ENCODE measurements at regions not wholly inside any gene's neighbourhood (a gene's known extent, or its start where the extent isn't known, plus 50 kb on each side); places are given as distances from the start of the nearest gene placed in this dataset.
A peak's percentile ranks its signal among the peaks of the same experiment; 100 is the strongest.

DNA sequence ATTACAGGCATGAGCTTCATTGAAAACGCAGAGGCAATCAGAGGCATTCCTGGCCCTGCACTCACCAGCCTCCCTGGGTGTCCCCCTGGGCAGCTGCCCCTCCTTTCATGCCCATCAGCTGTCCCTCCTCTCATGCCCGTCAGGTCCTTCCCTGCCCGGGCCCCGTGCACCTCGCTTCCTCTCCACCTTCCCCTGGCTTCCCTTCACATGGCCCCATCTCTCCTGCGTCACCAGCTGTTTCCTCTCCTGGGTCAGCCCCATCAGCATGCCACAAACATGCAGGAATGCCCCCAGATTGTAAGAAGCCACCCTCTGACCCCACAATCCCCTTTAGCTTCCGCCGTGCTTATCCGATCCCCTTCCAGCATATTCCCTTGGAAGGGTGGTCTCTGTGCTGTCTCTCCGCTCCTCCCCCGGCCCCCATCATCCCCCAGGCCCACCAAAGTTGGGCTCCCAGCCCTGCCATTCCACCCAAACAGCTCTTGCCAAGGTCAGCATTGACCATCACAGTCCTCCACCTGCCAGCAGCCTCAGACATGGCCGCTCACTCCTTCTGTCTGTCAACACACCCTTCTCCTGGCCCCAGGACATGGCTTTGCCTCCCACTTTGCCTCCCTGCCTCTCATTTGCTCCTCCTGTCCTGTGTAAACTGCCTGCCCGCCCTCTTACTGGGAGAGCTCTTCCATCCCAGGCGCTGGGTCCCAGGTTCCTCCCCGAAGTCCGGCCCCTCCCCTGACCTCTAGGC lies 98.6 kb upstream of the IER5L start:
- POLR2A ChIA-PET, result interaction anchor here (0.7 to 1.5 kb wide), 3 partner anchors 43 to 351 kb away, joined by 3 to 7 read pairs (median 4); partner anchors contain the start of gene IER5L
- Histone ChIP-seq H3K36me3 (ENCODE audit: control insufficient read depth in 2 of 2, insufficient read depth in 1 of 2, low read length in 2 of 2) (no peaks in the 10 kb centered on the region), H3K4me1 (ENCODE audit: control insufficient read depth, insufficient read depth, low read length) (no peaks in the 10 kb centered on the region), H3K4me3 (ENCODE audit: low read depth, low read length) (no peak overlapping the region), H3K27ac (ENCODE audit: extremely low read depth, low read depth, low read length) (no peak overlapping the region), H3K9me3 (ENCODE audit: control insufficient read depth, insufficient read depth, low read depth, low read length) (no peaks in the 10 kb centered on the region)
- TF ChIP-seq GLIS1 (tag by site-specific recombination; IDR thresholded peaks at IDR 0.05) (no peak), EGR2 (tag by site-specific recombination; IDR thresholded peaks at IDR 0.05; ENCODE audit: low read depth) (peak; percentile 40; the same call in 1 of the 2 replicates), ZNF704 (tag by site-specific recombination; IDR thresholded peaks at IDR 0.05) (no peak), ZBTB44 (tag by site-specific recombination; IDR thresholded peaks at IDR 0.05) (no peak), ZNF670 (tag by site-specific recombination; IDR thresholded peaks at IDR 0.05; ENCODE audit: low read depth) (no peak), ZFHX2 (tag by site-specific recombination; conservative IDR thresholded peaks at IDR 0.05) (0 out of 2 replicates have a peak, but pooled peaks have one; percentile 15), ZNF335 (tag by site-specific recombination; conservative IDR thresholded peaks at IDR 0.05) (no peak)
- TF ChIP-seq, protein P1, sequence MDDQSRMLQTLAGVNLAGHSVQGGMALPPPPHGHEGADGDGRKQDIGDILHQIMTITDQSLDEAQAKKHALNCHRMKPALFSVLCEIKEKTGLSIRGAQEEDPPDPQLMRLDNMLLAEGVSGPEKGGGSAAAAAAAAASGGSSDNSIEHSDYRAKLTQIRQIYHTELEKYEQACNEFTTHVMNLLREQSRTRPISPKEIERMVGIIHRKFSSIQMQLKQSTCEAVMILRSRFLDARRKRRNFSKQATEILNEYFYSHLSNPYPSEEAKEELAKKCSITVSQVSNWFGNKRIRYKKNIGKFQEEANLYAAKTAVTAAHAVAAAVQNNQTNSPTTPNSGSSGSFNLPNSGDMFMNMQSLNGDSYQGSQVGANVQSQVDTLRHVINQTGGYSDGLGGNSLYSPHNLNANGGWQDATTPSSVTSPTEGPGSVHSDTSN (CRISPR knock-in tag; IDR thresholded peaks at IDR 0.05), result no peak
- CTCF ChIA-PET, result interaction anchor here (1.5 kb wide), 1 partner anchor 16 kb away, joined by 5 read pairs; no protein-coding TSS in a partner anchor

- ChIA-PET CTCF (no interaction called here), POLR2A (no interaction called here)
- Histone ChIP-seq H3K9me3 (ENCODE audit: control insufficient read depth, insufficient read depth, low read depth, low read length) (no peaks in the 10 kb centered on the region), H3K4me1 (ENCODE audit: control insufficient read depth, insufficient read depth, low read length) (no peaks in the 10 kb centered on the region), H3K27ac (ENCODE audit: extremely low read depth, low read depth, low read length) (no peak overlapping the region), H3K4me3 (ENCODE audit: low read depth, low read length) (no peak overlapping the region), H3K36me3 (ENCODE audit: control insufficient read depth in 2 of 2, insufficient read depth in 1 of 2, low read length in 2 of 2) (no peaks in the 10 kb centered on the region)
- TF ChIP-seq ZNF133 (tag by site-specific recombination; IDR thresholded peaks at IDR 0.05) (no peak), WT1 (tag by site-specific recombination; IDR thresholded peaks at IDR 0.05) (no peak), ZNF664 (tag by site-specific recombination; IDR thresholded peaks at IDR 0.05) (no peak), KLF10 (tag by site-specific recombination; IDR thresholded peaks at IDR 0.05) (no peak), ZNF529 (tag by site-specific recombination; IDR thresholded peaks at IDR 0.05; ENCODE audit: insufficient replicate concordance) (no peak), ZNF658 (tag by site-specific recombination; IDR thresholded peaks at IDR 0.05) (no peak), AEBP2 (tag by site-specific recombination; IDR thresholded peaks at IDR 0.05; ENCODE audit: borderline replicate concordance) (no peak)
- TF ChIP-seq, protein P2, sequence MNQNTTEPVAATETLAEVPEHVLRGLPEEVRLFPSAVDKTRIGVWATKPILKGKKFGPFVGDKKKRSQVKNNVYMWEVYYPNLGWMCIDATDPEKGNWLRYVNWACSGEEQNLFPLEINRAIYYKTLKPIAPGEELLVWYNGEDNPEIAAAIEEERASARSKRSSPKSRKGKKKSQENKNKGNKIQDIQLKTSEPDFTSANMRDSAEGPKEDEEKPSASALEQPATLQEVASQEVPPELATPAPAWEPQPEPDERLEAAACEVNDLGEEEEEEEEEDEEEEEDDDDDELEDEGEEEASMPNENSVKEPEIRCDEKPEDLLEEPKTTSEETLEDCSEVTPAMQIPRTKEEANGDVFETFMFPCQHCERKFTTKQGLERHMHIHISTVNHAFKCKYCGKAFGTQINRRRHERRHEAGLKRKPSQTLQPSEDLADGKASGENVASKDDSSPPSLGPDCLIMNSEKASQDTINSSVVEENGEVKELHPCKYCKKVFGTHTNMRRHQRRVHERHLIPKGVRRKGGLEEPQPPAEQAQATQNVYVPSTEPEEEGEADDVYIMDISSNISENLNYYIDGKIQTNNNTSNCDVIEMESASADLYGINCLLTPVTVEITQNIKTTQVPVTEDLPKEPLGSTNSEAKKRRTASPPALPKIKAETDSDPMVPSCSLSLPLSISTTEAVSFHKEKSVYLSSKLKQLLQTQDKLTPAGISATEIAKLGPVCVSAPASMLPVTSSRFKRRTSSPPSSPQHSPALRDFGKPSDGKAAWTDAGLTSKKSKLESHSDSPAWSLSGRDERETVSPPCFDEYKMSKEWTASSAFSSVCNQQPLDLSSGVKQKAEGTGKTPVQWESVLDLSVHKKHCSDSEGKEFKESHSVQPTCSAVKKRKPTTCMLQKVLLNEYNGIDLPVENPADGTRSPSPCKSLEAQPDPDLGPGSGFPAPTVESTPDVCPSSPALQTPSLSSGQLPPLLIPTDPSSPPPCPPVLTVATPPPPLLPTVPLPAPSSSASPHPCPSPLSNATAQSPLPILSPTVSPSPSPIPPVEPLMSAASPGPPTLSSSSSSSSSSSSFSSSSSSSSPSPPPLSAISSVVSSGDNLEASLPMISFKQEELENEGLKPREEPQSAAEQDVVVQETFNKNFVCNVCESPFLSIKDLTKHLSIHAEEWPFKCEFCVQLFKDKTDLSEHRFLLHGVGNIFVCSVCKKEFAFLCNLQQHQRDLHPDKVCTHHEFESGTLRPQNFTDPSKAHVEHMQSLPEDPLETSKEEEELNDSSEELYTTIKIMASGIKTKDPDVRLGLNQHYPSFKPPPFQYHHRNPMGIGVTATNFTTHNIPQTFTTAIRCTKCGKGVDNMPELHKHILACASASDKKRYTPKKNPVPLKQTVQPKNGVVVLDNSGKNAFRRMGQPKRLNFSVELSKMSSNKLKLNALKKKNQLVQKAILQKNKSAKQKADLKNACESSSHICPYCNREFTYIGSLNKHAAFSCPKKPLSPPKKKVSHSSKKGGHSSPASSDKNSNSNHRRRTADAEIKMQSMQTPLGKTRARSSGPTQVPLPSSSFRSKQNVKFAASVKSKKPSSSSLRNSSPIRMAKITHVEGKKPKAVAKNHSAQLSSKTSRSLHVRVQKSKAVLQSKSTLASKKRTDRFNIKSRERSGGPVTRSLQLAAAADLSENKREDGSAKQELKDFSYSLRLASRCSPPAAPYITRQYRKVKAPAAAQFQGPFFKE (tag by site-specific recombination; IDR thresholded peaks at IDR 0.05; ENCODE audit: borderline replicate concordance), result no peak
Observed at GRCh38 chr9:129275626-129276247, 97.7 kb upstream of the IER5L start.
